ENCODE measurements at regions not wholly inside any gene's neighbourhood (a gene's known extent, or its start where the extent isn't known, plus 50 kb on each side); places are given as distances from the start of the nearest gene placed in this dataset.
"Not testable (repeated sequence)": the region's sequence is repeated elsewhere in the genome, so short reads cannot be mapped to it uniquely, and the experiment has no call there.

DNA sequence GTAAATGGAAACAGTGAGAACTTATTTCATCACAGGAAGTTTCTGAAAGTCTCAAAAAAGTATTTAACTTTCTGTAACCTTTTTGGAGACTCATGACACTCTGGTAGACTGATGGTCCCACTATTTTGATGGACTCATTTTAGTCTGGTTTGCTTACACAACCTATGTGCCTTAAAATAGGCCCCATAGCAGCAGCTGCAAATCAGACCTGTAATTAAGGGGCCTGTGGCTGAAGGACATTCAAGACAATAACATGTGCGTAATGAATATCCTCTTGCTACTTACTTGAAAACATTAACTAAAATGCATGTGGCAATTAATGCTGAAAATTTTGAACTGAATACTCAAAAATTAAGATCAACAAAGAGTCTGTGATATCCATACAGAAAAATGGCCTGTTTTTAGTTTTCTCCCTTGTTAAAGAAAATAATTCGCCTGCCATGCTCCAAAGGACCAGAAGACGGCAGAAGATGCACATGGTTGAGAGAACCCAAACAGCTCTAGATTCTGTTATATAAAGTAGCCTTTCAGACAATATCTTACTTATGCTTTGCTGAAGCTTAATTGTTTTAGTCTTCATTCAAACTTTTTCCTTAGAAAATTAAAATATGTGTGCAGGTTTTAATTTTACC is 568.5 kb downstream of the KCNA4 start:
- ChIA-PET CTCF (interaction anchor here (1.0 kb wide), 3 partner anchors 680 to 748 kb away, joined by 3 to 6 read pairs (median 3); no protein-coding TSS in a partner anchor), POLR2A (ENCODE audit: unreplicated experiment) (no interaction called here)
- H3K27me3 ChIP-seq (ENCODE audit: low read length): no peaks in the 10 kb centered on the region

DNA sequence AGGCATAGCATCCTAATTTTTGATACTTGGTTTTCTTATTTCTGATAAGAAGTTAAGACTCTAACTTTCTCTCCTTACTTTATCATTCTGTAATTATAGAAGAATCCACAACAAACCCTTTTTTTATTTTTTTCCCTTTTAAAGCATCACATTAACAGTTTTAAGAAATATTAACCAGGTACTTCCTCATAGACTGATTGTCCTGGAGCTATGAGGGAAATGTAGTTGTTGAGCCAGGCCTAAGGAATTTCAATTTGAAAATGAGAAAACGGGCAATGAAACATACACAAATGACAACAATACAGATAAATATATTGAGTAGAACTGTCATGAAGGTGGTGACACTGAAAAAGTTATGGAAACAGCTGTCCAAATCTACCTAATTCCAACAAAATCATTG is 569.0 kb downstream of the KCNA4 start:
- no peaks in the 10 kb centered on the region for H3K36me3 ChIP-seq (ENCODE audit: low read depth, low read length)
- no peaks in the 10 kb centered on the region for H3K27me3 ChIP-seq (ENCODE audit: low read length)
- peaks cover 14% of the 10 kb centered on the region for H3K4me1 ChIP-seq (ENCODE audit: insufficient read depth, low read length)
- no peak overlapping the region for H3K4me2 ChIP-seq (ENCODE audit: low read length)
- POLR2A ChIA-PET (ENCODE audit: unreplicated experiment): no interaction called here
- no peak for TF ChIP-seq EZH2 (IDR thresholded peaks at IDR 0.05; ENCODE audit: low read length, unreplicated experiment)
- no peak for TF ChIP-seq EZH2phosphoT487 (IDR thresholded peaks at IDR 0.05; ENCODE audit: borderline replicate concordance, low read length)
- TF ChIP-seq CTCF (conservative IDR thresholded peaks at IDR 0.05; ENCODE audit: low read depth, low read length): no peak
- DNase-seq: no peak
- no peaks in the 10 kb centered on the region for H4K20me1 ChIP-seq (ENCODE audit: low read length)
- intact Hi-C loops (cut with micrococcal nuclease): loop anchor here (1.0 kb wide), 1 partner anchor 186 kb away; no protein-coding TSS in a partner anchor
- no peak overlapping the region for H2AFZ ChIP-seq (ENCODE audit: low read length)
- H3K27ac ChIP-seq (ENCODE audit: low read length): no peak overlapping the region
- no TSS peak for BruUV-seq (replicated peaks)
- no peaks in the 10 kb centered on the region for H3K79me2 ChIP-seq (ENCODE audit: low read length)
- H3K9me3 ChIP-seq (ENCODE audit: low read length): no peaks in the 10 kb centered on the region
- no peak for ATAC-seq
- no peak overlapping the region for H3K4me3 ChIP-seq (ENCODE audit: low read length)
- no peaks in the 10 kb centered on the region for H3K9me2 ChIP-seq (replicated peaks; ENCODE audit: low read length)
- no peaks in the 10 kb centered on the region for H3F3A ChIP-seq (ENCODE audit: low read length, unreplicated experiment)
- no peak overlapping the region for H3K9ac ChIP-seq (ENCODE audit: low read length)
- CTCF ChIA-PET: no interaction called here

More for the DNA sequence above, 568.5 kb downstream of the KCNA4 start:
- Histone ChIP-seq H3K9ac (ENCODE audit: low read length) (no peak overlapping the region), H3K9me3 (ENCODE audit: low read length) (no peaks in the 10 kb centered on the region), H3K79me2 (ENCODE audit: low read length) (no peaks in the 10 kb centered on the region), H3K36me3 (ENCODE audit: low read depth, low read length) (no peaks in the 10 kb centered on the region), H3K4me3 (ENCODE audit: low read length) (no peak overlapping the region), H3F3A (ENCODE audit: low read length, unreplicated experiment) (no peaks in the 10 kb centered on the region), H3K27ac (ENCODE audit: low read length) (no peak overlapping the region), H3K4me1 (ENCODE audit: insufficient read depth, low read length) (peaks cover 15% of the 10 kb centered on the region), H4K20me1 (ENCODE audit: low read length) (no peaks in the 10 kb centered on the region), H2AFZ (ENCODE audit: low read length) (no peak overlapping the region), H3K9me2 (replicated peaks; ENCODE audit: low read length) (no peaks in the 10 kb centered on the region), H3K4me2 (ENCODE audit: low read length) (no peak overlapping the region)
- intact Hi-C loops (cut with micrococcal nuclease): loop anchor here (1.0 kb wide), 1 partner anchor 186 kb away; no protein-coding TSS in a partner anchor
- ATAC-seq (peak; percentile 28; the same call in 1 of the 2 replicates), DNase-seq (peak; percentile 27)
- BruUV-seq (replicated peaks): no TSS peak
- peak; percentile 44 for TF ChIP-seq CTCF (conservative IDR thresholded peaks at IDR 0.05; ENCODE audit: low read depth, low read length)
- no peak for TF ChIP-seq EZH2phosphoT487 (IDR thresholded peaks at IDR 0.05; ENCODE audit: borderline replicate concordance, low read length)

- Histone ChIP-seq H2AFZ (ENCODE audit: low read length) (no peak overlapping the region), H3K27ac (ENCODE audit: low read length) (no peak overlapping the region), H3K4me2 (ENCODE audit: low read length) (no peak overlapping the region), H3K9me2 (replicated peaks; ENCODE audit: low read length) (no peaks in the 10 kb centered on the region), H3K4me1 (ENCODE audit: insufficient read depth, low read length) (no peaks in the 10 kb centered on the region), H3K4me3 (ENCODE audit: low read length) (no peak overlapping the region), H3K36me3 (ENCODE audit: low read depth, low read length) (no peaks in the 10 kb centered on the region), H3K9ac (ENCODE audit: low read length) (no peak overlapping the region), H3K27me3 (ENCODE audit: low read length) (no peaks in the 10 kb centered on the region), H3F3A (ENCODE audit: low read length, unreplicated experiment) (no peaks in the 10 kb centered on the region), H4K20me1 (ENCODE audit: low read length) (no peaks in the 10 kb centered on the region), H3K9me3 (ENCODE audit: low read length) (no peaks in the 10 kb centered on the region), H3K79me2 (ENCODE audit: low read length) (no peaks in the 10 kb centered on the region)
- no TSS peak for BruUV-seq (replicated peaks)
- ChIA-PET POLR2A (ENCODE audit: unreplicated experiment) (interaction anchor here (0.7 kb wide), 1 partner anchor 1103 kb away, joined by 3 read pairs; no protein-coding TSS in a partner anchor), CTCF (no interaction called here)
- no peak for ATAC-seq
- intact Hi-C loops (cut with micrococcal nuclease): no loop called here
- no peak for TF ChIP-seq EZH2phosphoT487 (IDR thresholded peaks at IDR 0.05; ENCODE audit: borderline replicate concordance, low read length)
- no peak for TF ChIP-seq EZH2 (IDR thresholded peaks at IDR 0.05; ENCODE audit: low read length, unreplicated experiment)
- no peak for TF ChIP-seq CTCF (conservative IDR thresholded peaks at IDR 0.05; ENCODE audit: low read depth, low read length)
- no peak for DNase-seq
Measured at GRCh38 chr11:29446132-29446531, 570.7 kb downstream of the KCNA4 start.

GRCh38 chr11:29445191-29445590 is 571.6 kb downstream of the KCNA4 start:
- ATAC-seq; H2AFZ ChIP-seq (ENCODE audit: low read length); H3K27me3 ChIP-seq (ENCODE audit: low read length); POLR2A ChIA-PET (ENCODE audit: unreplicated experiment); H3K36me3 ChIP-seq (ENCODE audit: low read depth, low read length); H4K20me1 ChIP-seq (ENCODE audit: low read length); DNase-seq; H3K4me2 ChIP-seq (ENCODE audit: low read length); H3K4me1 ChIP-seq (ENCODE audit: insufficient read depth, low read length); H3K9me2 ChIP-seq (replicated peaks; ENCODE audit: low read length); H3K27ac ChIP-seq (ENCODE audit: low read length); H3K79me2 ChIP-seq (ENCODE audit: low read length); CTCF ChIA-PET; H3K9ac ChIP-seq (ENCODE audit: low read length); H3K9me3 ChIP-seq (ENCODE audit: low read length); intact Hi-C loops (cut with micrococcal nuclease); H3K4me3 ChIP-seq (ENCODE audit: low read length); BruUV-seq (replicated peaks); H3F3A ChIP-seq (ENCODE audit: low read length, unreplicated experiment): not testable (repeated sequence)
